HCT116 (cell line): ENCODE measurements at regions not wholly inside any gene's neighbourhood (a gene's known extent, or its start where the extent isn't known, plus 50 kb on each side); places are given as distances from the start of the nearest gene placed in this dataset.

Experiments
- ATAC-seq: fragments of 200-7000 bp; cut with Tn5 transposase; 2 replicates; pipeline ENCODE4 v1.9.1; 2020; ENCODE audit warnings: mild to moderate bottlenecking, moderate library complexity
- BruUV-seq: library from RNA; stranded (reverse); fragments of 400-500 nt; replicated peaks from 2 replicates; lab custom pipeline; 2021; lab: Mats Ljungman, UMichigan
- CTCF ChIA-PET: fragments of 300-600 bp; sonication (Branson Sonifier 250); formaldehyde crosslinking; loops from one replicate; lab custom pipeline; 2021; ENCODE audit warnings: antibody characterized with exemption; lab: Charles Lee
- POLR2A ChIA-PET: fragments of 300-600, 350-600 bp; sonication (Branson Sonifier 250); formaldehyde crosslinking; loops from one replicate; lab custom pipeline; 2021; ENCODE audit warnings: antibody characterized with exemption; lab: Charles Lee
- RAD21 ChIA-PET, 2 experiments: fragments of 300-600 bp; sonication (Branson Sonifier 250); formaldehyde crosslinking; loops; one replicate each; lab custom pipeline; 2023; ENCODE audit warnings: low total read pairs in 2 of 2; ENCODE audit not compliant: uncharacterized antibody in 2 of 2, unreplicated experiment in 2 of 2, low non-redundant PET in 1 of 2; lab: Charles Lee
- DNase-seq: peaks from one replicate; pipeline ENCODE4 v3.0.0-alpha.2; 2010; ENCODE audit warnings: low read depth, low spot score
- H2AFZ ChIP-seq: fragments of 200-600 bp; shearing (Covaris generic), sonication (generic); 2 replicates; pipeline ENCODE4 v1.6.1; 2017; ENCODE audit warnings: low read depth, mixed run types, mixed read lengths, antibody characterized with exemption, low read length; ENCODE audit not compliant: poor library complexity, severe bottlenecking
- H3K27ac ChIP-seq: 2 replicates; pipeline ENCODE4 v1.5.1; 2012; ENCODE audit warnings: low read depth, low read length
- H3K27me3 ChIP-seq: fragments of 200-600 bp; sonication (generic); 2 replicates; pipeline ENCODE4 v1.6.1; 2016; ENCODE audit warnings: mixed run types, low read length, mixed read lengths; ENCODE audit not compliant: insufficient read depth
- H3K36me3 ChIP-seq, 2 experiments: fragments of 200-500 bp in 1 of 2; fragments of 200-600 bp in 1 of 2; sonication (Bioruptor generic) in 1 of 2; sonication (generic) in 1 of 2; 2 replicates each; pipeline versions ENCODE4 v1.5.1 to v1.6.1; 2014 to 2016; ENCODE audit warnings: low read length in 2 of 2, inconsistent platforms in 1 of 2, mixed read lengths in 1 of 2, mixed run types in 1 of 2; ENCODE audit not compliant: insufficient read depth in 2 of 2, control insufficient read depth in 1 of 2
- H3K4me1 ChIP-seq, 2 experiments: fragments of 200-600 bp in 1 of 2; sonication (generic) in 1 of 2; 2 replicates each; pipeline versions ENCODE4 v1.5.1 to v1.6.1; 2012 to 2017; ENCODE audit warnings: low read length in 2 of 2, inconsistent platforms in 1 of 2, mild to moderate bottlenecking in 1 of 2, mixed read lengths in 1 of 2, mixed run types in 1 of 2, moderate library complexity in 1 of 2; ENCODE audit not compliant: insufficient read depth in 2 of 2, control insufficient read depth in 1 of 2
- H3K4me2 ChIP-seq: fragments of 200-600 bp; sonication (generic); 2 replicates; pipeline ENCODE4 v1.6.1; 2017; ENCODE audit warnings: mixed run types, low read length, mixed read lengths
- H3K4me3 ChIP-seq, 2 experiments: fragments of 200-600 bp in 1 of 2; sonication (generic) in 1 of 2; replicated peaks in 1 of 2; 2 replicates each; pipeline ENCODE4 v1.5.1; 2011 to 2016; ENCODE audit warnings: low read length in 2 of 2, control low read depth in 1 of 2, low read depth in 1 of 2, mild to moderate bottlenecking in 1 of 2, mixed read lengths in 1 of 2, mixed run types in 1 of 2
- H3K79me2 ChIP-seq: fragments of 200-600 bp; sonication (generic); 2 replicates; pipeline ENCODE4 v1.6.1; 2017; ENCODE audit warnings: mild to moderate bottlenecking, mixed run types, low read length, moderate library complexity, mixed read lengths; ENCODE audit not compliant: insufficient read depth
- H3K9ac ChIP-seq: fragments of 200-600 bp; sonication (generic); 2 replicates; pipeline ENCODE4 v1.6.1; 2016; ENCODE audit warnings: low read length, mixed read lengths
- H3K9me2 ChIP-seq: fragments of 200-600 bp; sonication (generic), shearing (Covaris generic); 2 replicates; pipeline ENCODE4 v1.6.1; 2017; ENCODE audit warnings: mixed run types, mild to moderate bottlenecking, moderate library complexity; ENCODE audit not compliant: insufficient read depth
- H3K9me3 ChIP-seq, 2 experiments: fragments of 200-500 bp in 1 of 2; fragments of 200-600 bp in 1 of 2; sonication (Bioruptor generic) in 1 of 2; sonication (generic) in 1 of 2; 2 replicates each; pipeline ENCODE4 v1.6.1; 2014 to 2017; ENCODE audit warnings: low read length in 2 of 2, mixed read lengths in 2 of 2, inconsistent platforms in 1 of 2, low read depth in 1 of 2, mild to moderate bottlenecking in 1 of 2, mixed run types in 1 of 2, moderate library complexity in 1 of 2; ENCODE audit not compliant: control insufficient read depth in 1 of 2, insufficient read depth in 1 of 2
- H4K20me1 ChIP-seq: fragments of 200-600 bp; sonication (generic), shearing (Covaris generic); 2 replicates; pipeline ENCODE4 v1.6.1; 2017; ENCODE audit warnings: mixed run types, mild to moderate bottlenecking, moderate library complexity; ENCODE audit not compliant: insufficient read depth
- ATF3 ChIP-seq: IDR thresholded peaks from 2 replicates; pipeline ENCODE4 v1.6.1; 2012
- CBX3 ChIP-seq: IDR thresholded peaks from 2 replicates; pipeline ENCODE4 v1.6.1; 2012; ENCODE audit warnings: low read depth
- CEBPB ChIP-seq: IDR thresholded peaks from 2 replicates; pipeline ENCODE4 v1.6.1; 2012; ENCODE audit warnings: low read depth
- CTCF ChIP-seq, 3 experiments: fragments of 200-600 bp in 1 of 3; sonication (generic) in 1 of 3; IDR thresholded peaks in 2 of 3; conservative IDR thresholded peaks in 1 of 3; 2 replicates each; pipeline ENCODE4 v1.5.1; 2012 to 2017; ENCODE audit warnings: low read depth in 2 of 3, low read length in 2 of 3, antibody characterized with exemption in 1 of 3, borderline replicate concordance in 1 of 3, control low read depth in 1 of 3, mild to moderate bottlenecking in 1 of 3, mixed read lengths in 1 of 3, mixed run types in 1 of 3, moderate library complexity in 1 of 3; ENCODE audit not compliant: insufficient read depth in 1 of 3
- EGR1 ChIP-seq: IDR thresholded peaks from 2 replicates; pipeline ENCODE4 v1.6.1; 2012; ENCODE audit warnings: low read depth
- ELF1 ChIP-seq: IDR thresholded peaks from 2 replicates; pipeline ENCODE4 v1.6.1; 2012; ENCODE audit warnings: low read depth, borderline replicate concordance
- EZH2phosphoT487 ChIP-seq: fragments of 200-600 bp; IDR thresholded peaks from 2 replicates; pipeline ENCODE4 v1.6.1; 2018; ENCODE audit warnings: antibody characterized with exemption, borderline replicate concordance
- FOSL1 ChIP-seq: IDR thresholded peaks from 2 replicates; pipeline ENCODE4 v1.6.1; 2012; ENCODE audit warnings: low read depth
- MAX ChIP-seq: IDR thresholded peaks from 2 replicates; pipeline ENCODE4 v1.6.1; 2012
- POLR2A ChIP-seq: IDR thresholded peaks from 2 replicates; pipeline ENCODE4 v1.7.0; 2011; ENCODE audit warnings: borderline replicate concordance; ENCODE audit not compliant: insufficient read depth, insufficient read length; ENCODE audit errors: extremely low read depth
- POLR2AphosphoS5 ChIP-seq: IDR thresholded peaks from 2 replicates; pipeline ENCODE4 v1.6.1; 2011; ENCODE audit warnings: mild to moderate bottlenecking, low read depth, low read length, moderate library complexity
- RAD21 ChIP-seq: IDR thresholded peaks from 2 replicates; pipeline ENCODE4 v1.6.1; 2012; ENCODE audit warnings: low read depth, mild to moderate bottlenecking
- REST ChIP-seq: IDR thresholded peaks from 2 replicates; pipeline ENCODE4 v1.6.1; 2012; ENCODE audit warnings: low read depth
- SIN3A ChIP-seq: IDR thresholded peaks from 2 replicates; pipeline ENCODE4 v1.6.1; 2012; ENCODE audit warnings: low read depth
- SP1 ChIP-seq: IDR thresholded peaks from 2 replicates; pipeline ENCODE4 v1.6.1; 2012; ENCODE audit warnings: low read depth
- TCF7L2 ChIP-seq: IDR thresholded peaks from 2 replicates; pipeline ENCODE4 v1.7.0; 2011; ENCODE audit warnings: borderline replicate concordance, inconsistent platforms; ENCODE audit not compliant: insufficient read depth, insufficient read length; ENCODE audit errors: extremely low read depth
- YY1 ChIP-seq: IDR thresholded peaks from 2 replicates; pipeline ENCODE4 v1.6.1; 2011; ENCODE audit warnings: low read length, low read depth, moderate library complexity, mild to moderate bottlenecking; ENCODE audit not compliant: insufficient replicate concordance; ENCODE audit errors: extremely low read depth
- ZBTB33 ChIP-seq: IDR thresholded peaks from 2 replicates; pipeline ENCODE4 v1.6.1; 2011; ENCODE audit warnings: mild to moderate bottlenecking, low read length, moderate library complexity; ENCODE audit not compliant: insufficient replicate concordance; ENCODE audit errors: extremely low read depth
- ZFX ChIP-seq: fragments of 450-650 bp; IDR thresholded peaks from 2 replicates; pipeline ENCODE4 v1.6.1; 2017
- ZNF274 ChIP-seq: fragments of 200-500 bp; sonication (Bioruptor generic); IDR thresholded peaks from 2 replicates; pipeline ENCODE4 v1.6.1; 2014; ENCODE audit warnings: mild to moderate bottlenecking, low read depth, low read length, inconsistent platforms
- intact Hi-C: fragments of 100-400 bp; cut with micrococcal nuclease; formaldehyde crosslinking; loops from 2 replicates; pipeline ENCODE4 v1.10.0; 2022

- H2AFZ ChIP-seq: no peak overlapping the region
- no peak for ATAC-seq
- TF ChIP-seq ATF3 (no peak), CTCF (IDR thresholded peaks at IDR 0.05 in 2 of 3, conservative IDR thresholded peaks at IDR 0.05 in 1 of 3; ENCODE audit: borderline replicate concordance in 1 of 3, insufficient read depth in 1 of 3, low read depth in 2 of 3, low read length in 2 of 3) (no peak), ELF1 (no peak), TCF7L2 (no peak), FOSL1 (no peak), POLR2AphosphoS5 (no peak), ZFX (no peak), POLR2A (no peak), CBX3 (no peak), YY1 (no peak), RAD21 (no peak), ZNF274 (no peak), SIN3A (no peak), SP1 (no peak), ZBTB33 (no peak), EGR1 (no peak), EZH2phosphoT487 (no peak), CEBPB (no peak), REST (no peak), MAX (no peak)
- no peaks in the 10 kb centered on the region for H3K9me2 ChIP-seq
- intact Hi-C loops: no loop called here
- BruUV-seq: no TSS peak
- no peak overlapping the region for H3K27ac ChIP-seq
- no peaks in the 10 kb centered on the region for H3K4me1 ChIP-seq
- H3K9me3 ChIP-seq: no peaks in the 10 kb centered on the region
- no peak for DNase-seq
- no peaks in the 10 kb centered on the region for H3K79me2 ChIP-seq
- RAD21 ChIA-PET: no interaction called here
- H3K9ac ChIP-seq: no peak overlapping the region
- no peak overlapping the region for H3K4me2 ChIP-seq
- H3K36me3 ChIP-seq: no peaks in the 10 kb centered on the region
- peaks cover 78% of the 10 kb centered on the region for H3K27me3 ChIP-seq
- POLR2A ChIA-PET: no interaction called here
- CTCF ChIA-PET: no interaction called here
- H3K4me3 ChIP-seq: no peak overlapping the region
- no peaks in the 10 kb centered on the region for H4K20me1 ChIP-seq
Observed at GRCh38 chr3:124144035-124144814, 152.3 kb upstream of the ROPN1 start.
